GM18499 (cell line): ENCODE measurements at regions not wholly inside any gene's neighbourhood (a gene's known extent, or its start where the extent isn't known, plus 50 kb on each side); places are given as distances from the start of the nearest gene placed in this dataset.

Experiments
- ATAC-seq: cut with Tn5 transposase; IDR thresholded peaks from one replicate; pipeline ENCODE4 v1.9.1; 2021; ENCODE audit warnings: moderate number of reproducible peaks; ENCODE audit not compliant: insufficient read depth, unreplicated experiment

GRCh38 chr3:145798696-145799537, 362.1 kb downstream of the PLOD2 start:
- no peak for ATAC-seq

- no peak for ATAC-seq
These were observed 359.3 kb downstream of the PLOD2 start for GRCh38 chr3:145801696-145802095.

GRCh38 chr3:145807990-145808389, 353.0 kb downstream of the PLOD2 start:
- ATAC-seq: no peak

GRCh38 chr3:145812391-145812790, 348.6 kb downstream of the PLOD2 start:
- no peak for ATAC-seq

- no peak for ATAC-seq
These were observed 345.1 kb downstream of the PLOD2 start for GRCh38 chr3:145815707-145816413.

GRCh38 chr3:145817870-145818483, 343.0 kb downstream of the PLOD2 start:
- ATAC-seq: no peak

- no peak for ATAC-seq
These were observed 340.8 kb downstream of the PLOD2 start for GRCh38 chr3:145820170-145820569.

- no peak for ATAC-seq
These were observed 318.6 kb downstream of the PLOD2 start for GRCh38 chr3:145842294-145842902.

- ATAC-seq: no peak
These were observed 317.4 kb downstream of the PLOD2 start for GRCh38 chr3:145843561-145843960.

GRCh38 chr3:145849115-145849514, 311.9 kb downstream of the PLOD2 start:
- no peak for ATAC-seq

- no peak for ATAC-seq
These were observed 306.5 kb downstream of the PLOD2 start for GRCh38 chr3:145854499-145854898.

GRCh38 chr3:145857956-145858355, 303.0 kb downstream of the PLOD2 start:
- ATAC-seq: no peak

- ATAC-seq: no peak
These were observed 296.6 kb downstream of the PLOD2 start for GRCh38 chr3:145864336-145864735.

- no peak for ATAC-seq
These were observed 295.5 kb downstream of the PLOD2 start for GRCh38 chr3:145865399-145866018.

- ATAC-seq: no peak
These were observed 291.0 kb downstream of the PLOD2 start for GRCh38 chr3:145869958-145870357.

- ATAC-seq: no peak
These were observed 278.5 kb downstream of the PLOD2 start for GRCh38 chr3:145882436-145882835.

- ATAC-seq: no peak
These were observed 271.3 kb downstream of the PLOD2 start for GRCh38 chr3:145889730-145890129.

- ATAC-seq: no peak
These were observed 268.1 kb downstream of the PLOD2 start for GRCh38 chr3:145892869-145893268.

GRCh38 chr3:145893331-145893730, 267.7 kb downstream of the PLOD2 start:
- ATAC-seq: no peak

- no peak for ATAC-seq
These were observed 262.5 kb downstream of the PLOD2 start for GRCh38 chr3:145898487-145898886.
